ENCODE measurements at regions not wholly inside any gene's neighbourhood (a gene's known extent, or its start where the extent isn't known, plus 50 kb on each side); places are given as distances from the start of the nearest gene placed in this dataset.
"Not testable (repeated sequence)": the region's sequence is repeated elsewhere in the genome, so short reads cannot be mapped to it uniquely, and the experiment has no call there.

- no peak overlapping the region for H3K4me3 ChIP-seq (ENCODE audit: low read length)
- H3K36me3 ChIP-seq (replicated peaks; ENCODE audit: insufficient read depth, low read length): no peaks in the 10 kb centered on the region
- H3K4me1 ChIP-seq (ENCODE audit: low read length): no peaks in the 10 kb centered on the region
- H3K79me2 ChIP-seq (ENCODE audit: low read length): no peaks in the 10 kb centered on the region
- no peak overlapping the region for H2AFZ ChIP-seq (ENCODE audit: low read length)
- DNase-seq: no peak
- no peaks in the 10 kb centered on the region for H3F3A ChIP-seq (ENCODE audit: insufficient read depth, low read length)
- TF ChIP-seq EZH2 (optimal IDR thresholded peaks at IDR 0.05; ENCODE audit: low read depth, low read length) (no peak), EZH2phosphoT487 (IDR thresholded peaks at IDR 0.05; ENCODE audit: low read length) (no peak), CTCF (IDR thresholded peaks at IDR 0.05; ENCODE audit: low read length) (no peak)
- no peak overlapping the region for H3K4me2 ChIP-seq (ENCODE audit: low read depth, low read length)
- H3K9ac ChIP-seq (ENCODE audit: low read length): no peak overlapping the region
- no peak overlapping the region for H3K27ac ChIP-seq (ENCODE audit: low read length)
- no peaks in the 10 kb centered on the region for H3K27me3 ChIP-seq (replicated peaks; ENCODE audit: insufficient read depth, low read length)
- no peaks in the 10 kb centered on the region for H3K9me3 ChIP-seq (replicated peaks; ENCODE audit: insufficient read depth, low read length)
- no peaks in the 10 kb centered on the region for H3K9me2 ChIP-seq (replicated peaks; ENCODE audit: insufficient read depth, low read length)
- H4K20me1 ChIP-seq (ENCODE audit: insufficient read depth, low read length): no peaks in the 10 kb centered on the region
These were observed 86.3 kb upstream of the GABRA3 start for GRCh38 chrX:152537373-152537772.

DNA sequence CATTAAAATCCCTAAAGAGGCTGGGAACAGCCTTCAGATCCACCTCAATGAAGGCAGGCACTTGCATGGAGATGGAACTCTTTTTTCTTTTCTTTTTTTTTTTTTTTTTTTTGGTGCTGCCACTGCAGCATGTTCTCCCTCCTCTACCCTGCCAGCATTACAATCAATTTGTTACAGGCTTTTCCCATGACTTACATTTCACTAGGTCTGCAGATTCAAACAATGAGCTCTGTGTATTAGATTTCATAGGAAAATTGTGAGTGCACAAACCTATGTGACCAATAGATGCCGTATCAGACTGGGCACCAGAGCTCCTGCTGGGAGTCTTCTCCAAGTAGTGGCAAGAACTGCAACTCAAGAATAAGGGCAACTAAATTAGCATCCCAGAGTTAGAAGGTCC, 63.8 kb upstream of the GABRQ start:
- no peaks in the 10 kb centered on the region for H3K9me3 ChIP-seq (replicated peaks; ENCODE audit: insufficient read depth, low read length)
- no peak overlapping the region for H3K4me3 ChIP-seq (ENCODE audit: low read length)
- no peak overlapping the region for H3K9ac ChIP-seq (ENCODE audit: low read length)
- H2AFZ ChIP-seq (ENCODE audit: low read length): no peak overlapping the region
- H3K4me2 ChIP-seq (ENCODE audit: low read depth, low read length): no peak overlapping the region
- H3F3A ChIP-seq (ENCODE audit: insufficient read depth, low read length): no peaks in the 10 kb centered on the region
- no peaks in the 10 kb centered on the region for H3K79me2 ChIP-seq (ENCODE audit: low read length)
- TF ChIP-seq EZH2 (optimal IDR thresholded peaks at IDR 0.05; ENCODE audit: low read depth, low read length) (no peak), EZH2phosphoT487 (IDR thresholded peaks at IDR 0.05; ENCODE audit: low read length) (no peak), CTCF (IDR thresholded peaks at IDR 0.05; ENCODE audit: low read length) (no peak)
- DNase-seq: no peak
- H3K27ac ChIP-seq (ENCODE audit: low read length): no peak overlapping the region
- no peaks in the 10 kb centered on the region for H3K36me3 ChIP-seq (replicated peaks; ENCODE audit: insufficient read depth, low read length)
- H3K27me3 ChIP-seq (replicated peaks; ENCODE audit: insufficient read depth, low read length): no peaks in the 10 kb centered on the region
- no peaks in the 10 kb centered on the region for H3K4me1 ChIP-seq (ENCODE audit: low read length)
- no peaks in the 10 kb centered on the region for H3K9me2 ChIP-seq (replicated peaks; ENCODE audit: insufficient read depth, low read length)
- H4K20me1 ChIP-seq (ENCODE audit: insufficient read depth, low read length): no peaks in the 10 kb centered on the region

DNA sequence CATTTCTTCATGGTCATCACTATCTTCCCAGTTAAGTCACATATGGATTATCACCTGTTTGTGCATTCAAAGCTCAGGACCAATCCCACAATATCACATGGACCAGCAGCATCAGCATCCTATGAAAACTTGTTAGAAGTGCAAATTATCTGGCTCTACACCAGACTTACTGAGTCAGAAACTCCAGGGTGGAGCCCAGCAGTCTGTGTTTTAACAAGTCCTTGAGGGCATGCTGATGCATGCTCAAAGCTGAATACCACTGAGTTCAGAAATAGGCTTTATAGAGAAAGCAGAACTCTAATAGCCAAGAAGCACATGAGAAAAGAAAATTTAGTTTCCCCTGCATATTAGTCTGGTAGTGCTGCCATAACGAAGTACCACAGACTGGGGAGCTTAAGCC, 62.4 kb upstream of the GABRQ start:
- no peak for TF ChIP-seq EZH2phosphoT487 (IDR thresholded peaks at IDR 0.05; ENCODE audit: low read length)
- TF ChIP-seq CTCF (IDR thresholded peaks at IDR 0.05; ENCODE audit: low read length): no peak
- TF ChIP-seq EZH2 (optimal IDR thresholded peaks at IDR 0.05; ENCODE audit: low read depth, low read length): no peak
- Histone ChIP-seq H3K9ac (ENCODE audit: low read length) (no peak overlapping the region), H3K36me3 (replicated peaks; ENCODE audit: insufficient read depth, low read length) (no peaks in the 10 kb centered on the region), H4K20me1 (ENCODE audit: insufficient read depth, low read length) (no peaks in the 10 kb centered on the region), H2AFZ (ENCODE audit: low read length) (no peak overlapping the region), H3K79me2 (ENCODE audit: low read length) (no peaks in the 10 kb centered on the region), H3K27ac (ENCODE audit: low read length) (no peak overlapping the region), H3K9me2 (replicated peaks; ENCODE audit: insufficient read depth, low read length) (no peaks in the 10 kb centered on the region), H3K4me3 (ENCODE audit: low read length) (no peak overlapping the region), H3K9me3 (replicated peaks; ENCODE audit: insufficient read depth, low read length) (no peaks in the 10 kb centered on the region), H3F3A (ENCODE audit: insufficient read depth, low read length) (no peaks in the 10 kb centered on the region), H3K27me3 (replicated peaks; ENCODE audit: insufficient read depth, low read length) (no peaks in the 10 kb centered on the region), H3K4me1 (ENCODE audit: low read length) (no peaks in the 10 kb centered on the region), H3K4me2 (ENCODE audit: low read depth, low read length) (no peak overlapping the region)
- no peak for DNase-seq

- H3K79me2 ChIP-seq (ENCODE audit: low read length); H4K20me1 ChIP-seq (ENCODE audit: insufficient read depth, low read length); H3K9me3 ChIP-seq (replicated peaks; ENCODE audit: insufficient read depth, low read length); H3K9ac ChIP-seq (ENCODE audit: low read length); H3K4me3 ChIP-seq (ENCODE audit: low read length); H3K4me2 ChIP-seq (ENCODE audit: low read depth, low read length); H2AFZ ChIP-seq (ENCODE audit: low read length); H3K9me2 ChIP-seq (replicated peaks; ENCODE audit: insufficient read depth, low read length); H3K36me3 ChIP-seq (replicated peaks; ENCODE audit: insufficient read depth, low read length); H3K27me3 ChIP-seq (replicated peaks; ENCODE audit: insufficient read depth, low read length); DNase-seq; H3K27ac ChIP-seq (ENCODE audit: low read length); H3F3A ChIP-seq (ENCODE audit: insufficient read depth, low read length); H3K4me1 ChIP-seq (ENCODE audit: low read length): not testable (repeated sequence)
These were observed 50.2 kb upstream of the GABRQ start for GRCh38 chrX:152587523-152587922.

Data from MM.1S (cell line).